ENCODE measurements at regions not wholly inside any gene's neighbourhood (a gene's known extent, or its start where the extent isn't known, plus 50 kb on each side); places are given as distances from the start of the nearest gene placed in this dataset.

- H3K4me3 ChIP-seq (ENCODE audit: low read depth, low read length) = no peak overlapping the region
- TF ChIP-seq CTCF (IDR thresholded peaks at IDR 0.05; ENCODE audit: low read depth, low read length, missing control alignments) = no peak
- DNase-seq (ENCODE audit: low read depth) = no peak
Measured at GRCh38 chr4:71236226-71236625, 102.6 kb upstream of the SLC4A4 start.

- no peak for DNase-seq (ENCODE audit: low read depth)
- H3K4me3 ChIP-seq (ENCODE audit: low read depth, low read length) = no peak overlapping the region
- no peak for TF ChIP-seq CTCF (IDR thresholded peaks at IDR 0.05; ENCODE audit: low read depth, low read length, missing control alignments)
Measured at GRCh38 chr4:71237641-71238040, 101.2 kb upstream of the SLC4A4 start.

GRCh38 chr4:71239365-71239764 lies 99.5 kb upstream of the SLC4A4 start:
- DNase-seq (ENCODE audit: low read depth) = no peak
- H3K4me3 ChIP-seq (ENCODE audit: low read depth, low read length) = no peak overlapping the region
- no peak for TF ChIP-seq CTCF (IDR thresholded peaks at IDR 0.05; ENCODE audit: low read depth, low read length, missing control alignments)

GRCh38 chr4:71240094-71240493 lies 98.7 kb upstream of the SLC4A4 start:
- no peak for DNase-seq (ENCODE audit: low read depth)
- no peak for TF ChIP-seq CTCF (IDR thresholded peaks at IDR 0.05; ENCODE audit: low read depth, low read length, missing control alignments)
- H3K4me3 ChIP-seq (ENCODE audit: low read depth, low read length) = no peak overlapping the region

- no peak overlapping the region for H3K4me3 ChIP-seq (ENCODE audit: low read depth, low read length)
- no peak for DNase-seq (ENCODE audit: low read depth)
- no peak for TF ChIP-seq CTCF (IDR thresholded peaks at IDR 0.05; ENCODE audit: low read depth, low read length, missing control alignments)
Measured at GRCh38 chr4:71241501-71242288, 97.1 kb upstream of the SLC4A4 start.

GRCh38 chr4:71243091-71243833 lies 95.6 kb upstream of the SLC4A4 start:
- H3K4me3 ChIP-seq (ENCODE audit: low read depth, low read length) = no peak overlapping the region
- no peak for TF ChIP-seq CTCF (IDR thresholded peaks at IDR 0.05; ENCODE audit: low read depth, low read length, missing control alignments)
- no peak for DNase-seq (ENCODE audit: low read depth)

Data from GM12864 (cell line).